ENCODE measurements at regions not wholly inside any gene's neighbourhood (a gene's known extent, or its start where the extent isn't known, plus 50 kb on each side); places are given as distances from the start of the nearest gene placed in this dataset.

GRCh38 chr4:35986537-35986936 lies 257.8 kb downstream of the ARAP2 start:
- Histone ChIP-seq H3T11ph (ENCODE audit: low read length) (no peak overlapping the region), H3K9me3 (ENCODE audit: control insufficient read depth, low read depth, low read length) (no peaks in the 10 kb centered on the region), H2AFZ (ENCODE audit: low read length) (no peak overlapping the region), H2BK20ac (ENCODE audit: low read depth, low read length, poor library complexity, severe bottlenecking) (no peak overlapping the region), H3K4me1 (ENCODE audit: insufficient read depth, low read length) (no peaks in the 10 kb centered on the region), H3K23me2 (ENCODE audit: insufficient read length, low read depth, low read length, poor library complexity, severe bottlenecking) (no peaks in the 10 kb centered on the region), H2BK120ac (ENCODE audit: low read depth, low read length, poor library complexity, severe bottlenecking) (no peak overlapping the region), H4K8ac (replicated peaks; ENCODE audit: insufficient read length, low read depth, low read length) (no peak overlapping the region), H3K4ac (ENCODE audit: low read depth, low read length) (no peak overlapping the region), H3K14ac (ENCODE audit: insufficient read depth, low read length) (no peak overlapping the region), H3K4me2 (ENCODE audit: insufficient read depth, insufficient read length, low read length) (no peak overlapping the region), H3K9ac (ENCODE audit: extremely low read depth, insufficient read length, low read length) (no peak overlapping the region), H4K91ac (ENCODE audit: insufficient read length, low read depth, low read length) (no peak overlapping the region), H2AK5ac (ENCODE audit: insufficient read length, low read length) (no peak overlapping the region), H2BK5ac (ENCODE audit: insufficient read length, low read length) (no peak overlapping the region), H3K79me1 (ENCODE audit: insufficient read depth, low read depth, low read length, poor library complexity, severe bottlenecking) (no peaks in the 10 kb centered on the region), H4K20me1 (ENCODE audit: control insufficient read depth, insufficient read depth, insufficient read length) (no peaks in the 10 kb centered on the region), H3K56ac (ENCODE audit: insufficient read length, low read depth, low read length) (no peak overlapping the region), H2BK15ac (ENCODE audit: low read depth, low read length) (no peak overlapping the region), H3K23ac (ENCODE audit: insufficient read length, low read depth, low read length) (no peak overlapping the region), H3K79me2 (ENCODE audit: insufficient read depth, low read length) (no peaks in the 10 kb centered on the region), H4K5ac (ENCODE audit: insufficient read length, low read depth, low read length) (no peak overlapping the region), H2BK12ac (ENCODE audit: insufficient read length, low read depth, low read length) (no peak overlapping the region), H3K18ac (ENCODE audit: insufficient read length, low read depth, low read length) (no peak overlapping the region), H3K27ac (ENCODE audit: insufficient read length, low read depth, low read length) (no peak overlapping the region), H3K27me3 (ENCODE audit: insufficient read depth, low read length) (no peaks in the 10 kb centered on the region)
- no CpG with 5 or more reads among the region's 1 CpG for WGBS (ENCODE audit: extremely low coverage, insufficient read length, low lambda C conversion rate)
- TF ChIP-seq CTCF (conservative IDR thresholded peaks at IDR 0.05): no peak
- H3K9me3 Mint-ChIP-seq: peaks cover 4% of the 10 kb centered on the region in 2 experiments; a peak in 2 of 5 replicates
- H3K36me3 Mint-ChIP-seq (ENCODE audit: insufficient read depth in 1 of 3, low read depth in 3 of 3): 0 out of 7 replicates have a peak, but pooled peaks cover 0 to 5% (median 0%) of the 10 kb centered on the region in 3 experiments
- no peak for DNase-seq
- H3K4me3 Mint-ChIP-seq: no peak overlapping the region
- 0 out of 2 replicates have a peak, but pooled peaks cover 1% of the 10 kb centered on the region for H3K27me3 Mint-ChIP-seq (ENCODE audit: low read depth)
- no peak overlapping the region for H3K27ac Mint-ChIP-seq
- no peaks in the 10 kb centered on the region for H3K4me1 Mint-ChIP-seq

Data from H9 (cell line).